A673 (cell line): ENCODE measurements at regions not wholly inside any gene's neighbourhood (a gene's known extent, or its start where the extent isn't known, plus 50 kb on each side); places are given as distances from the start of the nearest gene placed in this dataset.

Experiments used
- BruUV-seq: library from RNA; stranded (reverse); fragments of 400-500 nt; replicated peaks from 2 replicates; lab custom pipeline; 2021; lab: Mats Ljungman, UMichigan
- CTCF ChIA-PET: fragments of 300-600 bp; sonication (Branson Sonifier 250); formaldehyde crosslinking; loops from one replicate; lab custom pipeline; 2022; ENCODE audit warnings: antibody characterized with exemption; lab: Charles Lee
- POLR2A ChIA-PET: fragments of 300-600 bp; sonication (Branson Sonifier 250); formaldehyde crosslinking; loops from one replicate; lab custom pipeline; 2022; ENCODE audit warnings: antibody characterized with exemption; ENCODE audit not compliant: low non-redundant PET; lab: Charles Lee
- DNase-seq: peaks from one replicate; pipeline ENCODE4 v3.0.0-alpha.2; 2015; ENCODE audit warnings: low spot score
- H3K27ac ChIP-seq: fragments of 200-600 bp; sonication (generic); 2 replicates; pipeline ENCODE4 v1.5.1; 2016; ENCODE audit warnings: mixed run types, low read depth, mild to moderate bottlenecking, mixed read lengths, antibody characterized with exemption, low read length; ENCODE audit not compliant: poor library complexity, severe bottlenecking
- H3K27me3 ChIP-seq: fragments of 200-600 bp; sonication (generic); replicated peaks from 2 replicates; pipeline ENCODE4 v1.6.1; 2017; ENCODE audit warnings: mixed run types, low read depth, mild to moderate bottlenecking, mixed read lengths, antibody characterized with exemption, low read length; ENCODE audit not compliant: insufficient read depth, poor library complexity
- H3K36me3 ChIP-seq: fragments of 200-600 bp; sonication (generic); 2 replicates; pipeline ENCODE4 v1.6.1; 2016; ENCODE audit warnings: mixed run types, mild to moderate bottlenecking, mixed read lengths, antibody characterized with exemption, low read length; ENCODE audit not compliant: insufficient read depth, poor library complexity, severe bottlenecking
- H3K4me1 ChIP-seq: fragments of 200-600 bp; sonication (generic); 2 replicates; pipeline ENCODE4 v1.6.1; 2017; ENCODE audit warnings: mixed run types, mild to moderate bottlenecking, mixed read lengths, antibody characterized with exemption, low read length; ENCODE audit not compliant: insufficient read depth, poor library complexity, severe bottlenecking
- H3K4me3 ChIP-seq: fragments of 200-600 bp; sonication (generic); 2 replicates; pipeline ENCODE4 v1.5.1; 2016; ENCODE audit warnings: low read depth, mixed run types, mild to moderate bottlenecking, mixed read lengths, low read length; ENCODE audit not compliant: poor library complexity, severe bottlenecking
- H3K9me3 ChIP-seq: fragments of 200-600 bp; sonication (generic); 2 replicates; pipeline ENCODE4 v1.6.1; 2016; ENCODE audit warnings: mixed run types, low read depth, mild to moderate bottlenecking, mixed read lengths, antibody characterized with exemption, low read length; ENCODE audit not compliant: poor library complexity, severe bottlenecking
- EZH2 ChIP-seq: fragments of 200-600 bp; sonication (generic); IDR thresholded peaks from 2 replicates; pipeline ENCODE4 v1.6.1; 2017; ENCODE audit warnings: borderline replicate concordance, low read depth, mild to moderate bottlenecking, mixed read lengths, antibody characterized with exemption, low read length; ENCODE audit not compliant: poor library complexity, severe bottlenecking
- intact Hi-C: fragments of 100-400 bp; cut with micrococcal nuclease; formaldehyde crosslinking; loops from one replicate; pipeline ENCODE4 v1.10.0; 2022; ENCODE audit not compliant: unreplicated experiment
- TF ChIP-seq, protein P1 (sequence below): fragments of 300-800, 200-600 bp; sonication (generic); conservative IDR thresholded peaks from 2 replicates; pipeline ENCODE4 v1.5.1; 2017; ENCODE audit warnings: low read depth, mild to moderate bottlenecking, antibody characterized with exemption, low read length, moderate library complexity, mixed read lengths

DNA sequence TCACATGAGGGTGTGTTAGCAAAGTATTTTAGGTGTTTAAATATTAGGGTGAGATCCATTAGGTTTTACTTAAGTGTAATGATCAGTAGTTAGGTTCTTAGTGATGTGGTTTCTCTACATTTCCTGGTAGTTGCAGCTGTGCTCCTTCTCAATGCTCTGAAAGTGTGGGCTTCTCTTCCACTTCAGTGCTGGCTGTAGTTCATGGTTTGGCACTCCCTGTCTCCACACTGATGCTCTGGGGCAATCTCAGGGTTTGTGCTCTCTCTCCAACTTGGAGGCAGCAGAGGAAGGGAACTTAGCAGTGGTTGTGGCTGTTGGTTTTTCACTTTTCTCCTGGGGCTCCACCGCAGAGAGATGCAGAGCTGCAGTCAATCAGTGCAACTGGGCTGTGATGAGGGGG lies 507.5 kb downstream of the TMEM232 start:
- DNase-seq: no peak
- no TSS peak for BruUV-seq
- Histone ChIP-seq H3K27me3 (no peaks in the 10 kb centered on the region), H3K4me1 (no peaks in the 10 kb centered on the region), H3K4me3 (no peak overlapping the region), H3K36me3 (no peaks in the 10 kb centered on the region), H3K9me3 (peaks cover 14% of the 10 kb centered on the region), H3K27ac (no peak overlapping the region)
- intact Hi-C loops: no loop called here
- ChIA-PET CTCF (no interaction called here), POLR2A (no interaction called here)
- TF ChIP-seq, protein P1, sequence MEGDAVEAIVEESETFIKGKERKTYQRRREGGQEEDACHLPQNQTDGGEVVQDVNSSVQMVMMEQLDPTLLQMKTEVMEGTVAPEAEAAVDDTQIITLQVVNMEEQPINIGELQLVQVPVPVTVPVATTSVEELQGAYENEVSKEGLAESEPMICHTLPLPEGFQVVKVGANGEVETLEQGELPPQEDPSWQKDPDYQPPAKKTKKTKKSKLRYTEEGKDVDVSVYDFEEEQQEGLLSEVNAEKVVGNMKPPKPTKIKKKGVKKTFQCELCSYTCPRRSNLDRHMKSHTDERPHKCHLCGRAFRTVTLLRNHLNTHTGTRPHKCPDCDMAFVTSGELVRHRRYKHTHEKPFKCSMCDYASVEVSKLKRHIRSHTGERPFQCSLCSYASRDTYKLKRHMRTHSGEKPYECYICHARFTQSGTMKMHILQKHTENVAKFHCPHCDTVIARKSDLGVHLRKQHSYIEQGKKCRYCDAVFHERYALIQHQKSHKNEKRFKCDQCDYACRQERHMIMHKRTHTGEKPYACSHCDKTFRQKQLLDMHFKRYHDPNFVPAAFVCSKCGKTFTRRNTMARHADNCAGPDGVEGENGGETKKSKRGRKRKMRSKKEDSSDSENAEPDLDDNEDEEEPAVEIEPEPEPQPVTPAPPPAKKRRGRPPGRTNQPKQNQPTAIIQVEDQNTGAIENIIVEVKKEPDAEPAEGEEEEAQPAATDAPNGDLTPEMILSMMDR: no peak
- no peak for TF ChIP-seq EZH2

DNA sequence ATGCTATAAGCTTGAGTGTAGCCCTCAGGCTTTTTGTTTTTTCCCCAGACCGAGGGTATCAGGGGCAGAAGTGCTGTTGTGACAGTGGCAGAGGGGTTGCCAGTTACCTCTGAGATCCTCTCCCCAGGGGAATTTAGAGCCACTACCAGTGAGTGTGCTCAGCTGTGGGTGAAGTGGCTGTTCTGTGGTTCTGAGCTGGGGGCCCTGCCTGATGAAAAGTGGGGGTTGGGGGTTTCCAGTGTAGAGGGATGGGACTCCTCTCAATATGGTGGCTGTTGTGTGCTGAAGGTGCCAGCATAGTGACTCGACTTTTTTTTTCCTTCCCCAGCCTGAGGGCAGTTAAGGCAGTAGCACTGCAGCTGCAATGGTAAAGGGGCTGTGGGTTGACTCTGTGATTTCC lies 506.7 kb downstream of the TMEM232 start:
- POLR2A ChIA-PET: no interaction called here
- no peak for DNase-seq
- no peaks in the 10 kb centered on the region for H3K4me1 ChIP-seq
- no peaks in the 10 kb centered on the region for H3K27me3 ChIP-seq
- BruUV-seq: no TSS peak
- H3K36me3 ChIP-seq: no peaks in the 10 kb centered on the region
- CTCF ChIA-PET: no interaction called here
- TF ChIP-seq EZH2: no peak
- TF ChIP-seq, protein P1: no peak
- H3K4me3 ChIP-seq: no peak overlapping the region
- H3K9me3 ChIP-seq: peaks cover 14% of the 10 kb centered on the region
- intact Hi-C loops: no loop called here
- H3K27ac ChIP-seq: no peak overlapping the region

DNA sequence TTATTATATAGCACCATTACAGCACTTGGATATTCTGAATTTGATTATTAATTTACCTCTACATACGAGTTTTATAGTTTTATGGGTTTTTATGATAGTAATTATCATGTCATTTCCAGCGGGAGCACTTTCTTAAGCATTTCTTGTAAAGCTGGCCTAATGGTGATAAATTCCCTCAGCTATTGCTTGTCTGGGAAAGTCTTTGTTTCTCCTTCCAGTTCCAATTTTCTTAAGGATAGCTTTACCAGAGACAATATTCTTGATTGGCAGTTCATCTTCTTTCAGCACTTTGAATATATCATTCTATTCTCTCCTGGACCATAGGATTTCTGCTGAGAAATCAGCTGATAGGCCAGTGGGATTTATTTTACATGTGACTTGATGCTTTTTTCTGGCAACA lies 505.4 kb downstream of the TMEM232 start:
- no peaks in the 10 kb centered on the region for H3K27me3 ChIP-seq
- H3K4me3 ChIP-seq: no peak overlapping the region
- no peaks in the 10 kb centered on the region for H3K36me3 ChIP-seq
- CTCF ChIA-PET: no interaction called here
- no TSS peak for BruUV-seq
- no peak for DNase-seq
- H3K4me1 ChIP-seq: no peaks in the 10 kb centered on the region
- no peak overlapping the region for H3K27ac ChIP-seq
- TF ChIP-seq, protein P1: no peak
- no peak for TF ChIP-seq EZH2
- intact Hi-C loops: no loop called here
- POLR2A ChIA-PET: no interaction called here
- H3K9me3 ChIP-seq: peaks cover 14% of the 10 kb centered on the region
